OCI-LY7 (cell line): ENCODE measurements at regions not wholly inside any gene's neighbourhood (a gene's known extent, or its start where the extent isn't known, plus 50 kb on each side); places are given as distances from the start of the nearest gene placed in this dataset.

Experiments
- BruUV-seq: library from RNA; stranded (reverse); fragments of 400-500 nt; replicated peaks from 2 replicates; lab custom pipeline; 2021; lab: Mats Ljungman, UMichigan
- CTCF ChIA-PET: fragments of 300-600 bp; sonication (Branson Sonifier 250); formaldehyde crosslinking; loops from one replicate; lab custom pipeline; 2022; ENCODE audit warnings: antibody characterized with exemption; ENCODE audit not compliant: unreplicated experiment; lab: Charles Lee
- POLR2A ChIA-PET: fragments of 300-600 bp; sonication (Branson Sonifier 250); formaldehyde crosslinking; loops from one replicate; lab custom pipeline; 2022; ENCODE audit warnings: antibody characterized with exemption; lab: Charles Lee
- DNase-seq: peaks from one replicate; pipeline ENCODE4 v3.0.0-alpha.2; 2015; ENCODE audit warnings: low spot score
- H2AFZ ChIP-seq: fragments of 200-600 bp; sonication (generic), shearing (Covaris generic); 2 replicates; pipeline ENCODE4 v1.6.1; 2014; ENCODE audit warnings: mild to moderate bottlenecking, antibody characterized with exemption, low read length, moderate library complexity
- H3K27ac ChIP-seq: fragments of 200-600 bp; sonication (generic); 2 replicates; pipeline ENCODE4 v1.5.1; 2014; ENCODE audit warnings: mixed run types, low read depth, mild to moderate bottlenecking, moderate library complexity, low read length, inconsistent platforms; ENCODE audit not compliant: poor library complexity, severe bottlenecking
- H3K36me3 ChIP-seq: fragments of 200-600 bp; sonication (generic); 2 replicates; pipeline ENCODE4 v1.6.1; 2014; ENCODE audit warnings: mild to moderate bottlenecking, antibody characterized with exemption, low read length, moderate library complexity, mixed read lengths; ENCODE audit not compliant: insufficient read depth
- H3K4me1 ChIP-seq: fragments of 200-600 bp; sonication (generic); 2 replicates; pipeline ENCODE4 v1.5.1; 2014; ENCODE audit warnings: mild to moderate bottlenecking, low read length; ENCODE audit not compliant: insufficient read depth, poor library complexity, severe bottlenecking
- H3K4me2 ChIP-seq: fragments of 200-600 bp; sonication (generic); 2 replicates; pipeline ENCODE4 v1.6.1; 2014; ENCODE audit warnings: mild to moderate bottlenecking, low read length
- H3K4me3 ChIP-seq: fragments of 200-600 bp; sonication (generic); 2 replicates; pipeline ENCODE4 v1.5.1; 2014; ENCODE audit warnings: mild to moderate bottlenecking, low read depth, low read length; ENCODE audit not compliant: poor library complexity, severe bottlenecking
- H3K79me2 ChIP-seq: fragments of 200-600 bp; sonication (generic); 2 replicates; pipeline ENCODE4 v1.6.1; 2016; ENCODE audit warnings: low read depth, mild to moderate bottlenecking, low read length, moderate library complexity, mixed read lengths; ENCODE audit not compliant: insufficient read depth
- H3K9me2 ChIP-seq: fragments of 200-600 bp; sonication (generic); 2 replicates; pipeline ENCODE4 v1.6.1; 2016; ENCODE audit warnings: mild to moderate bottlenecking, low read length, mixed read lengths; ENCODE audit not compliant: insufficient read depth
- H3K9me3 ChIP-seq: fragments of 200-600 bp; sonication (generic); 2 replicates; pipeline ENCODE4 v1.6.1; 2014; ENCODE audit warnings: mild to moderate bottlenecking, mixed run types, low read length, mixed read lengths
- H4K20me1 ChIP-seq: fragments of 200-600 bp; sonication (generic); 2 replicates; pipeline ENCODE4 v1.6.1; 2014; ENCODE audit warnings: mild to moderate bottlenecking, antibody characterized with exemption, low read length, moderate library complexity, mixed read lengths; ENCODE audit not compliant: insufficient read depth
- EZH2phosphoT487 ChIP-seq: fragments of 200-600 bp; sonication (generic); IDR thresholded peaks from 2 replicates; pipeline ENCODE4 v1.6.1; 2018; ENCODE audit warnings: low read depth, borderline replicate concordance, mild to moderate bottlenecking, mixed run types, antibody characterized with exemption, low read length, moderate library complexity, mixed read lengths
- intact Hi-C: fragments of 100-400 bp; cut with micrococcal nuclease; formaldehyde crosslinking; loops from one replicate; pipeline ENCODE4 v1.10.0; 2022; ENCODE audit not compliant: unreplicated experiment
- TF ChIP-seq, protein P1 (sequence below): fragments of 200-600 bp; sonication (generic); conservative IDR thresholded peaks from 2 replicates; pipeline ENCODE4 v1.5.1; 2014; ENCODE audit warnings: mild to moderate bottlenecking, antibody characterized with exemption, low read length, moderate library complexity, mixed read lengths

DNA sequence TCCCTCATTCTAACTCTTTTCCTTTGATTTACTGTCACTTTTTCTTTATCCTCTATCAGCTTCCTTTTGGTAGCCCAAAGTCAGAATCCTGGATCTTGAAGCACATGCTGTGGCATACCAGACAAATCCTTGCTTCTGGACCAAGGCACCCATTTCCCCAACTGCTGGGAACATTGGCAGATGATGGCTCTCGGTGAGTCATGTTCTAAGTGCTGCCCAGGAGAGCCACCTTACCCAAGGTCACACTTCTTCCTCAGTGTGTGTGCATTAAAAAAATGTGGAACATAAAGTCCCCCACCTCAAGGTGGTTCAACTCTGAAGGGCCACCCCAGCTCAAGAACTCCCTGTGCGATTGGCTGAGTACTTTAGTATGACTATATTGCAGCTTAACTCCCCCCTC is 141.4 kb upstream of the PUM3 start:
- H3K36me3 ChIP-seq = no peaks in the 10 kb centered on the region
- ChIA-PET CTCF (no interaction called here), POLR2A (no interaction called here)
- no peak for TF ChIP-seq EZH2phosphoT487
- TF ChIP-seq, protein P1, sequence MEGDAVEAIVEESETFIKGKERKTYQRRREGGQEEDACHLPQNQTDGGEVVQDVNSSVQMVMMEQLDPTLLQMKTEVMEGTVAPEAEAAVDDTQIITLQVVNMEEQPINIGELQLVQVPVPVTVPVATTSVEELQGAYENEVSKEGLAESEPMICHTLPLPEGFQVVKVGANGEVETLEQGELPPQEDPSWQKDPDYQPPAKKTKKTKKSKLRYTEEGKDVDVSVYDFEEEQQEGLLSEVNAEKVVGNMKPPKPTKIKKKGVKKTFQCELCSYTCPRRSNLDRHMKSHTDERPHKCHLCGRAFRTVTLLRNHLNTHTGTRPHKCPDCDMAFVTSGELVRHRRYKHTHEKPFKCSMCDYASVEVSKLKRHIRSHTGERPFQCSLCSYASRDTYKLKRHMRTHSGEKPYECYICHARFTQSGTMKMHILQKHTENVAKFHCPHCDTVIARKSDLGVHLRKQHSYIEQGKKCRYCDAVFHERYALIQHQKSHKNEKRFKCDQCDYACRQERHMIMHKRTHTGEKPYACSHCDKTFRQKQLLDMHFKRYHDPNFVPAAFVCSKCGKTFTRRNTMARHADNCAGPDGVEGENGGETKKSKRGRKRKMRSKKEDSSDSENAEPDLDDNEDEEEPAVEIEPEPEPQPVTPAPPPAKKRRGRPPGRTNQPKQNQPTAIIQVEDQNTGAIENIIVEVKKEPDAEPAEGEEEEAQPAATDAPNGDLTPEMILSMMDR = no peak
- H3K4me3 ChIP-seq = no peak overlapping the region
- no peaks in the 10 kb centered on the region for H3K4me1 ChIP-seq
- H3K79me2 ChIP-seq = no peaks in the 10 kb centered on the region
- no peak overlapping the region for H3K4me2 ChIP-seq
- no peaks in the 10 kb centered on the region for H3K9me3 ChIP-seq
- intact Hi-C loops = no loop called here
- DNase-seq = no peak
- H3K27ac ChIP-seq = no peak overlapping the region
- no peak overlapping the region for H2AFZ ChIP-seq
- no peaks in the 10 kb centered on the region for H3K9me2 ChIP-seq
- no TSS peak for BruUV-seq
- H4K20me1 ChIP-seq = no peaks in the 10 kb centered on the region

DNA sequence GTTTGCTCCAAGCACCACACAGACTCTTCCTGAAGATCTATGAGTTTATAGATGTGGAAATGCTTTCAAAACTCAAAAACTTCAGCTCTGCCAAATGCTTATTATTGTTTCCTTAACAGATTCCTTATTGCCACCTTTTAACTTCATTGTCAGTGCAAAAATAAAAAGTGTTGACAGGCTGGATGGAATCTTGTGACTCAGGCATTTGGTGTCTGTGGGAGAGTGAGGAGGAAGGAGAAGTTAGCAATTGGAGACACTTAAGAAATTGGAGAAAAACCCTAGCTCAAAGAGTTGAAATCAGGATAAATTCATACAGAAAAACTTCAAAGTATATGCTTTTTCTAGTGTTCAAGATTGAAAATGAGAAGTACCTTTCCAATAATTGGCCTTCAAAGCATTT is 140.6 kb upstream of the PUM3 start:
- H3K79me2 ChIP-seq = no peaks in the 10 kb centered on the region
- no peak overlapping the region for H3K4me2 ChIP-seq
- H3K9me2 ChIP-seq = no peaks in the 10 kb centered on the region
- H2AFZ ChIP-seq = no peak overlapping the region
- no TSS peak for BruUV-seq
- H3K27ac ChIP-seq = no peak overlapping the region
- no peaks in the 10 kb centered on the region for H3K4me1 ChIP-seq
- TF ChIP-seq EZH2phosphoT487 = no peak
- TF ChIP-seq, protein P1 = no peak
- CTCF ChIA-PET = no interaction called here
- intact Hi-C loops = no loop called here
- no peaks in the 10 kb centered on the region for H3K36me3 ChIP-seq
- H3K9me3 ChIP-seq = no peaks in the 10 kb centered on the region
- POLR2A ChIA-PET = no interaction called here
- H3K4me3 ChIP-seq = no peak overlapping the region
- H4K20me1 ChIP-seq = no peaks in the 10 kb centered on the region
- no peak for DNase-seq

DNA sequence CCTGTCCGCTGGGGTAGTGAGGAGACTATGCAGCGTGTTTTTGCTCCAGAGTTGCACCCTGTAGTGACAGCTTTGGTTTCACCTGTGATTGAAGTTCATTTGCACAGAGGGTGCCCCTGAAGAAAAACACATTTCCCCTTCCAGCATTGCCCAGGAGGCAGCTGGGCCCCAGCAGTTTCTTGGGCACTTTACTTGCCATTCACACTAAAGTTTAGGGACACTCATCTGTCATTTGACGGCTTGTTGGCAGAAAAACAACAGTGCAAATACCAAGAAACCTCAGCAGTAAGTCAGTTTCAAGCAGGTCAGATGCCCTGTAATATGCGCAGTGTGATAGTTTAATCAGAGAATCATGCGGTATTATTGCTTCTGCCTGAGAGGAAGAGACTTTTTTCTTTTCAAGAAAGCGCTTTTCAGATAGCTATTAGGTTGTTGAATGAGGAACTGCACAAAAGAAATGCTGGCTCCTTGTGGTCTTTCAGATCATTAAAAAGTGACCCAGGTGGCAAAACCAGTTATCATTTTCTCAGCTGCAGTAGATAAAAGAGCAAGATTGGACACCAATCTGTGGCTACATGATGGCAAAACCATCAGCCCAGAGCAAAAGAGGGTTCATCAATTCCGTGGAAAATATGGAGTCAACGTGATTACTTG is 136.2 kb upstream of the PUM3 start:
- intact Hi-C loops = no loop called here
- CTCF ChIA-PET = no interaction called here
- no peaks in the 10 kb centered on the region for H3K9me2 ChIP-seq
- no peaks in the 10 kb centered on the region for H3K36me3 ChIP-seq
- no peak for TF ChIP-seq EZH2phosphoT487
- TF ChIP-seq, protein P1 = no peak
- H4K20me1 ChIP-seq = no peaks in the 10 kb centered on the region
- H2AFZ ChIP-seq = no peak overlapping the region
- H3K79me2 ChIP-seq = no peaks in the 10 kb centered on the region
- no peak overlapping the region for H3K4me3 ChIP-seq
- BruUV-seq = no TSS peak
- no peaks in the 10 kb centered on the region for H3K9me3 ChIP-seq
- no peak overlapping the region for H3K4me2 ChIP-seq
- no peak overlapping the region for H3K27ac ChIP-seq
- no peaks in the 10 kb centered on the region for H3K4me1 ChIP-seq
- DNase-seq = no peak
- POLR2A ChIA-PET = interaction anchor here (0.6 kb wide), 1 partner anchor 9 kb away, joined by 4 read pairs; no protein-coding TSS in a partner anchor
